ENCODE measurements at regions not wholly inside any gene's neighbourhood (a gene's known extent, or its start where the extent isn't known, plus 50 kb on each side); places are given as distances from the start of the nearest gene placed in this dataset.

GRCh38 chr16:85561248-85562092 is 51.7 kb upstream of the GSE1 start:
- H3K4me3 ChIP-seq (ENCODE audit: low read depth, low read length), result no peak overlapping the region
- TF ChIP-seq CTCF (IDR thresholded peaks at IDR 0.05; ENCODE audit: borderline replicate concordance, insufficient read depth, low read depth, low read length), result no peak

- no peak for TF ChIP-seq CTCF (IDR thresholded peaks at IDR 0.05; ENCODE audit: borderline replicate concordance, insufficient read depth, low read depth, low read length)
- H3K4me3 ChIP-seq (ENCODE audit: low read depth, low read length), result no peak overlapping the region
Observed at GRCh38 chr16:85562093-85562786, 50.9 kb upstream of the GSE1 start.

GRCh38 chr16:85563034-85563433 is 50.1 kb upstream of the GSE1 start:
- H3K4me3 ChIP-seq (ENCODE audit: low read depth, low read length), result no peak overlapping the region
- TF ChIP-seq CTCF (IDR thresholded peaks at IDR 0.05; ENCODE audit: borderline replicate concordance, insufficient read depth, low read depth, low read length), result no peak

Data from GM12875 (cell line).